ENCODE measurements at regions not wholly inside any gene's neighbourhood (a gene's known extent, or its start where the extent isn't known, plus 50 kb on each side); places are given as distances from the start of the nearest gene placed in this dataset.

DNA sequence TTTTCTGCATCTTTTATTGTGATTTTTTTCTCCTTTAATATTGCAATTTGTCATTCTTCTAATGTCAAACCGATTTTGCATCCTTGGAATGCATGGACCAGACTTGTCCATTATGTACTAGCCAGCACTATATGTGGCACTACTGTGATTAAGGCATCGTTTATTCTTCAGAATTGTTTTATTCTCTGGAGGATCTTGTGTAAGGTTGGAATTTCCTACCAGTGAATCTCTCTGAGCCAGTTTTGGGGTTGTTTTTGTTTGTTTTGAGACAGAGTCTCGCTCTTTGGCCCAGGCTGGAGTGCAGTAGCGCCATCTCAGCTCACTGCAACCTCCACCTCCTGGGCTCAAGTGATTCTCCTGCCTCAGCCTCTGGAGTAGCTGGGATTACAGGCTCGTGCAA lies 58.5 kb downstream of the IGLL5 start:
- TF ChIP-seq, protein P1, sequence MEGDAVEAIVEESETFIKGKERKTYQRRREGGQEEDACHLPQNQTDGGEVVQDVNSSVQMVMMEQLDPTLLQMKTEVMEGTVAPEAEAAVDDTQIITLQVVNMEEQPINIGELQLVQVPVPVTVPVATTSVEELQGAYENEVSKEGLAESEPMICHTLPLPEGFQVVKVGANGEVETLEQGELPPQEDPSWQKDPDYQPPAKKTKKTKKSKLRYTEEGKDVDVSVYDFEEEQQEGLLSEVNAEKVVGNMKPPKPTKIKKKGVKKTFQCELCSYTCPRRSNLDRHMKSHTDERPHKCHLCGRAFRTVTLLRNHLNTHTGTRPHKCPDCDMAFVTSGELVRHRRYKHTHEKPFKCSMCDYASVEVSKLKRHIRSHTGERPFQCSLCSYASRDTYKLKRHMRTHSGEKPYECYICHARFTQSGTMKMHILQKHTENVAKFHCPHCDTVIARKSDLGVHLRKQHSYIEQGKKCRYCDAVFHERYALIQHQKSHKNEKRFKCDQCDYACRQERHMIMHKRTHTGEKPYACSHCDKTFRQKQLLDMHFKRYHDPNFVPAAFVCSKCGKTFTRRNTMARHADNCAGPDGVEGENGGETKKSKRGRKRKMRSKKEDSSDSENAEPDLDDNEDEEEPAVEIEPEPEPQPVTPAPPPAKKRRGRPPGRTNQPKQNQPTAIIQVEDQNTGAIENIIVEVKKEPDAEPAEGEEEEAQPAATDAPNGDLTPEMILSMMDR (IDR thresholded peaks at IDR 0.05; ENCODE audit: insufficient read depth, low read depth, low read length): no peak

DNA sequence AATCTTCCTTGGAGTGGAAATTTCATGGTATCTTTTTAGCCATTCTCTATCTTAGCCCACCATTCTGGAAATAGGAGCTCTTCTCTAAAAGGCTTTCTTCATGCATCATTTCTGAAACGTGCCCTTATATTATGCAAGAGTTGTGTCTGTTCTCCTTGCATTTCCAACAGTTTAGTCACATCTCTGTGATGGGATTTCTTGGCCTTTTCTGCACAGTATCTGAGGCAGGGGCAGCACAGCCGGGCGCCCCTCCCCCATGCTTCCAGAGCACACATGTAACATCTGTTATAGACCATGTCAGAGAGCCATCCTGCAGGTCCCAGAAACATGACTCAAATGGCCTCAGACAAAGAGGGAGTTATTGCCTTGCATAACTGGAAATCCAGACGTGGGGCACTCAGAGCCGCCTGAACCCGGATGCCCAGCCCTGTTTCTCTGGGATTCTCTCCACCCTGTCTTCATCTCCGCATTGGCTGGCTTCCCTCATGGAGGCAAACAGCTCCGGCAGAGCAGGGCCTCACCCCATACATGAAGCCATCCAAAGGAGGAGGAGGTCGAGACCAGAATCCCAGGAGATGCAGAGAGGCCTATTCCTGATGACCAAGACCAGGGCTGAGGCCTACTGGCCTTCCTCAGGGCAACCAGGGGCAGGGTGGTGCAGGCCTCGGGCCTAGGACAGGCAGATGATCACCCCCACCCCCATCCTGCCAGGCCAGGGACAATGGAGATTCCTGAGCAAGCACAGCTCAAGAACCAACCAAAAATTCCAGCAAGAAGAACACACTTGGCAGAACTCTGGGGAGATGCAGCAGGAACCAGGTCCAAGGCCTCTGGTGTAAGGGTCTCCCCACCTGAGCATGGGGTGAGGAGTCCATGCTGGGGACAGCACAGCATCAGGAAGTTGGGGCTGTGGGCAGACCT lies 61.3 kb downstream of the IGLL5 start:
- TF ChIP-seq, protein P1 (IDR thresholded peaks at IDR 0.05; ENCODE audit: insufficient read depth, low read depth, low read length): no peak
- H3K4me3 ChIP-seq (ENCODE audit: low read depth, low read length): no peak overlapping the region
- DNase-seq (ENCODE audit: low read depth): peak; percentile 25

More for the DNA sequence above, 58.5 kb downstream of the IGLL5 start:
- no peak overlapping the region for H3K4me3 ChIP-seq (ENCODE audit: low read depth, low read length)
- DNase-seq (ENCODE audit: low read depth): no peak

DNA sequence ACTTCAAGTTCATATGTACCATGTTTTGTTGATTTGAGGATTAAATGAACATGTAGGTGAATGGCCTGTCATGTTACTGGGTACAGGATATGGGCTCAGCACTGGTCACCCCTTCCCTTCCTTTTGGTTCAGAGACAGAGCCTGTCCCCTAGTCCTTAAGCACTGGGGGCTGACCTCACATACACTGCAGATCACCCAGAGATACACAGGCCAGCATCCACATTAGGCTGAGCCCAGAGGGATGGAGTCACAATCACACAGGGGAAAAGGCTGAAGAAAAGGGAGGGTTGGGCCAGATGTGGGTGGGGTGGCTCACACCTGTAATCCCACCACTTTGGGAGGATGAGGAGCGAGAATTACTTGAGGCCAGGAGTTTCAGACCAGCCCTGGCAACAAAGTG lies 62.3 kb downstream of the IGLL5 start:
- no peak for DNase-seq (ENCODE audit: low read depth)
- H3K4me3 ChIP-seq (ENCODE audit: low read depth, low read length): no peak overlapping the region
- TF ChIP-seq, protein P1 (IDR thresholded peaks at IDR 0.05; ENCODE audit: insufficient read depth, low read depth, low read length): no peak

DNA sequence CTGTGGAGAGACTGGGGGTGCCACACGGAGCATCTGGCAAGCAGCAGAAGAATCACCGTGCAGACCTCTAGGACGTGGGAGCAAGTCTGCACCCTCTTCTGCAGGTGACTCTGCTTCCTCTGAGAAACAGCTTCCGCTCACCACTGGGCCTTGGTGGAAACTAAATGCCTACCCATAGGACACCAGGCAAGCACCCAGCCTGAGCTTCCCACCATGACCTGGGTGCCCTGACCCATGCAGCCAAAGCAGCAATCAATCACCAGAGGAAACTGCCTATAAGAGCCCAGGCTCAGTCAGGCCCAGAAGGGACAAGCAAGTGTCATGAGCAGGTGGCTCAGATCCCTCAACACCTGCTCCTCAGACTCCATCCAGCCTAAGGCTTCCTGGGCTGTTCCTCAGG lies 63.4 kb downstream of the IGLL5 start:
- DNase-seq (ENCODE audit: low read depth): no peak
- TF ChIP-seq, protein P1 (IDR thresholded peaks at IDR 0.05; ENCODE audit: insufficient read depth, low read depth, low read length): no peak
- H3K4me3 ChIP-seq (ENCODE audit: low read depth, low read length): no peak overlapping the region

DNA sequence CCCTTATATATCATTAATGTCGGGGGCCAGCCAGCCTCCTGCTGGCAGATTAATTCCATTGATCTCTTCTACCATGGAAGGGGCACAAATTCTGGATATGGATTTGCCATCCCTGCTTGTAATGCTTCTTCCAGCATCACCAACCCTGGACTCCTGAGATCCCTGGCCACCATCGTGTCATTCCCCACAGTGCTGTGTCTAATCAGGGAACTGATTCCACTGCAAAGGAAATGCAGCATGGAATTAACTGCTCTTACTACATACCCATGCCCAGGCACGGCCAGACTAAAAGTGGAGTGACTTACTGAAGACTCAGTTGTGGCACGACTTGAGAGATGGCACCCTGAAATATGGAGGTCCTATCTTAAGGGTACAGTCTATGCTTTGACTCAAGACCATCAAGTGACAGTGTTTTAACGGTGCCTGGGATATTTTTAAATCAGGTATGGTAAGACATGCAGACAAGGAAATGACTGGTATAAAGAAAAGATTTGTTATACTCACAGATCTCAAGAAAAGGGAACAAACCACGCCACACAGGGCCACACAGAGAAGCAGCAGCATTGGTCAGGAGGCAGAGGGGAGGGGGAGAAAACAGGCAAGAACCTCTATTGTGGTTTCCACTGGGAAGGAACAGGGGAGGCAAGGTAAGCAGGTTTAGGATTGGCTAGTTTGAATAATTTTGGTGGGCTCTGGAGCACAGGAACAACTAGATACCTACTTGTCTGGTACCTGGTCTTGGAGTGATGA lies 65.1 kb downstream of the IGLL5 start:
- H3K4me3 ChIP-seq (ENCODE audit: low read depth, low read length): no peak overlapping the region
- no peak for DNase-seq (ENCODE audit: low read depth)
- TF ChIP-seq, protein P1 (IDR thresholded peaks at IDR 0.05; ENCODE audit: insufficient read depth, low read depth, low read length): no peak

DNA sequence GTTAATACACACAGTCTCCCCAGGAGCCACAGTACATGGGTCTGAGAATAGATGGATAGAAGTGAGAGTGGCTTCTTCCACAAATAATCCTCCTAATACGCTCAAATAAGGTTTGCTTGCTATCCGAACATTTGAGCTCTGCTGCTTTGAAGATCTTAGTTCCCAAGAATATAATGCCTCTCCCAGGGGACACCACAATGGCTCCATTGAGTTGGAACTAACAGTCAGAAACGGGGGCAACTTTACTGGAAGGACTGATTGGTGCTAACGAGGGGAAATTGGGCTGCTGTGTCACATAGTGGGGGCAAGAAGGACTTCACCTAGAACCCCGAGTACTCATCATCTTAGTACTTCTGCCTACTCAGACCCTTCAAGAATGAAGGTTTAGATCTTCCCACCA lies 66.2 kb downstream of the IGLL5 start:
- no peak for DNase-seq (ENCODE audit: low read depth)
- no peak overlapping the region for H3K4me3 ChIP-seq (ENCODE audit: low read depth, low read length)
- TF ChIP-seq, protein P1 (IDR thresholded peaks at IDR 0.05; ENCODE audit: insufficient read depth, low read depth, low read length): no peak

Measured in fibroblast of villous mesenchyme (primary cell).